GM18873 (cell line): ENCODE measurements at regions not wholly inside any gene's neighbourhood (a gene's known extent, or its start where the extent isn't known, plus 50 kb on each side); places are given as distances from the start of the nearest gene placed in this dataset.

ENCODE experiments used
- ATAC-seq: cut with Tn5 transposase; IDR thresholded peaks from one replicate; pipeline ENCODE4 v1.9.1; 2021; ENCODE audit warnings: mild to moderate bottlenecking, moderate library complexity, moderate number of reproducible peaks; ENCODE audit not compliant: unreplicated experiment, low FRiP score

- ATAC-seq = no peak
These were observed 100.5 kb upstream of the ZNF32 start for GRCh38 chr10:43749145-43749576.

DNA sequence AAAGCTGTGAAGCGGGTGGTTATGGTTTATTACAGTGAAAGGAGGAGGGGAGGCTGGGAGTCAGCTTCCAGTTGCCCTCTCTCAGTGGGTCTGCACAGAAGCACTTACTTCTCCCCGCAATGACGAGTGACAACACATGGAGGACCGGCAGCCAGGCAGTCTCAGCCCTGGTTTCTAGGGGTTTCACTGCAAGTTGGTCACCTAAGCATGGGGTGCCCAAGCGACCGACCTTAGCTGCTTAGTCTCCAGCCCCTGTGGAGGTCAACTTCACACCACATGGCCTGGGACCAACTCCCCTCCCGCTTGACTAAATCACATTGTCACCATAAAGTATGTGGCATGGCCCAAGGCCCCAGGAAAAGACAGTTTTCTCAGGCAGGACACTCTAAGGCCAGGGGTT is 99.9 kb upstream of the ZNF32 start:
- ATAC-seq = no peak

GRCh38 chr10:43746906-43747305 is 98.2 kb upstream of the ZNF32 start:
- no peak for ATAC-seq

DNA sequence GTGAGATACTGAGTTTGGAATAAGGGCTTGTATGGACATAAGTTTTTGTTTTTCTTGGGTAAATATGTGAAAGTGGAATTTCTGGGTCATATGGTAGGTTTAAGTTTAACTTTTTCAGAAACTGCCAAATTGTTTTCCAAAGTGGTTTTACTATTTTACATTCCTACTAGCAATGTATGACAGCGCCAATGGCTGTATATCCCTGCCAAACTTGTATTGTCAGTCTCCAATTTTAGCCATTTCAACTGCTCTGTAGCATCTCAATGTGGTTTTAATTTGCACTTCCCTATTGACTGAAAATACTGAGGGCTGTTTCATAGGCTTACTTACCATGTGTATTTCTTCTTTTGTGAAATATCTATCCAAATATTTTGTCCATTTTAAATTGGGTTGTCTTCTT is 90.5 kb upstream of the ZNF32 start:
- no peak for ATAC-seq

GRCh38 chr10:43737003-43737402 is 88.3 kb upstream of the ZNF32 start:
- ATAC-seq = no peak

DNA sequence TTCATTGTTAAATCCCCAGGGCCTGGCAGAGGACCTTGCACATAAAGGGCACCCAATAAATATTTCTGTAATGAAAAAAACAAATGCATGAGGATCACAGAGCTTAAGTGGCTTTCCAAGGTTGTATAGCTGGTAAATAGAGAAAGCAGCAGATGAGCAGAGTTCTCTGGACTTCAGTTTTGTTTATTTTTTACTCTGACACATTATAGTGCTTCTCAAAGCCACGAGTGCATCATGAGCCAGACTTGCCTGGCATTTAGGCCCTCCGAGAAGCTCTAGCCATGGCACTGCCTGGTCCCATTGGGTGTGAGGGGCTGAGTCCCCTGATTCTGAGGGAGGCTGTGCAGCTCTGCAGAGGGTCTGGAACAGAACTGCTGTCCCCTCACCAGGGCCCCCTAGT is 87.2 kb upstream of the ZNF32 start:
- no peak for ATAC-seq

GRCh38 chr10:43734716-43735115 is 86.0 kb upstream of the ZNF32 start:
- ATAC-seq = no peak

DNA sequence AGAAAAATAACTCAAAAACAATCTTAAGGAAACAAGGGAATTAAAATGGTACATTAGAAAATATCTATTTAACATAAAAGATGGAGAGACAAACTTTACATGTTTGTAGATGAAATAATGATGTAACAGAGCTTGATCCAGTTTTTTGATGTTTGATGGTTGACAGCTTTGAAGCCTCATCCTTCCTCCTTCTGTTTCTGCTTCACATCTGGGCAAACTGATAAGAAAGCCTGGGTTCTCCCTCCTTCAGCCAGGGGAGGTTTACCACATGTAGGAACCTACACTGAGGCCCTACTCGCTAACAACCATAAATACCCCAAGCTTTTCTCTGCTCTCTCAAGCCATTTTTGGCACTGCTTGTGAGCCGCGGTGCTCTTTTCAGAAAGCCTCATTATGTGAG is 82.8 kb upstream of the ZNF32 start:
- no peak for ATAC-seq

DNA sequence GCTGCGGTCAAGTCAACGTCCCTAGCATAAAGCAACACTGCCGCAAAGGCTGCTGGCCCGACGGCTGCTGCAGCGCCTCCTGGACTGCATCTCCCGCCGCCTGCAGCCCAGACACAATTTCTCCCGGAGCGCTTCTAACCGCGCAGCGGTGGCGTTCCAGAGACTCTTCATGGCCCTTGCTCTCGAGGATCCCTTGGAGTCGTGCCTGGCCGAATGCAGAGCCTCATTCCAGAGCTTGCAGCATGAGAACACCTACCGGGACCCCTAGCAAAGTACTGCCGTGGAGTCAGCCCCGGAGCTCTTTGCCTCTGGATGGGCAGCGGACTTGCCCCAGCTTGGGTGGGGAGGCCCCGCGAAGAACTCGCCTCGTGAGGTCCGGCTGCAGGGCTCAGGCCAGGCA is 79.7 kb upstream of the ZNF32 start:
- no peak for ATAC-seq

- ATAC-seq = no peak
These were observed 79.3 kb upstream of the ZNF32 start for GRCh38 chr10:43727935-43728334.

- ATAC-seq = no peak
These were observed 66.7 kb upstream of the ZNF32 start for GRCh38 chr10:43715334-43715733.

- no peak for ATAC-seq
These were observed 64.3 kb upstream of the ZNF32 start for GRCh38 chr10:43712821-43713584.

DNA sequence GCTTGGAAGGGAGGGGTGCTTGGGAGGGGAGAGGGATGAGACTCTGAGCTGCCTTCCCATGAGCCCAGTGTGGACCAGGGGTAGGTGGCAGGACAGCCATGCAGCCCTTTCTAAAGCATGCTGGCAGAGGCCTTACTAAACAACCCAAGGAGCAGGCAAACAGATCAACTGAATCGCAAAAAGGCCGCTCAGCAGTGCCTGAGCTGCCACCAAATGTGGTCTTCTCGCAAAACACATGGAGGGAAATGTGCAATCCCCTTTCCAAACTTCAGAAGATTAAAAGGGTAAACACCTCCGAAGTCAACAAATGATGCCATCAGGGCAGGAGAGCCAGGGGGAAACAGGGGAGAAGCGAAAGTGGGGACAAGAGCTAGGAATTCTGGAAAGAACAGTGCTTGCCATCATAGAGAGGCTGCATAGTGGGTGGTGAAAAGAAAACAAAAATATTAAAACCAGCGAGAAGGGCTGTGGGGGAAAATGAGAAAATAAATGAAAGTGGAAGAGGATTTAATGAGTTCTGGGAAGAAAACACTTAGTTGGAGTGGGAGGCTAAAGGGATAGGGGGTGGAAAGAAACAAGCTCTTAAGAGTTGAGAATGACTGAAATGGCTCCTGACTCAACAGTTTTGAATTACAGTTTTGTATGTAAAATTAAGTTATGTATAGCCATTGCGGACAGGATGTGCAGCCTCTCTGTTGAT is 62.2 kb upstream of the ZNF32 start:
- ATAC-seq = no peak

GRCh38 chr10:43708262-43708661 is 59.6 kb upstream of the ZNF32 start:
- ATAC-seq = no peak

DNA sequence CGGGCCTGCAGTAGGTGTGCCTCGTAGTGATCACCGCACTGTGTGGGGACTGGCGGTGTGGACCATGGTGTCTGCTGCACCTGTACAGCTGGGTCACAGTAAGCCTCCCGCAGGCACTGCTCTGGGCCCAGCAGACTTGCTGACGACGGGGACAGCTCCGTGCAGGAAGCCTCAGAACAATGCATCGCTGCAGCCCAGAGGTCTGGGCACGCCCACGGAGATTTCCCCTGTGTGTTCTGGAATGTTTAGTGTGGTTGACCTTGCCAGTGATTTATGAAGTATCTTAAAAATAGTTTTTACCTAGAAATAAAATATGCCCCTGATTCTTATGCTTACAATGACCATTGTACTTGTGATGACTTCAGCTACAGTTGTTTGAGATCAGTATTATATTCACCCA is 59.1 kb upstream of the ZNF32 start:
- ATAC-seq = no peak

DNA sequence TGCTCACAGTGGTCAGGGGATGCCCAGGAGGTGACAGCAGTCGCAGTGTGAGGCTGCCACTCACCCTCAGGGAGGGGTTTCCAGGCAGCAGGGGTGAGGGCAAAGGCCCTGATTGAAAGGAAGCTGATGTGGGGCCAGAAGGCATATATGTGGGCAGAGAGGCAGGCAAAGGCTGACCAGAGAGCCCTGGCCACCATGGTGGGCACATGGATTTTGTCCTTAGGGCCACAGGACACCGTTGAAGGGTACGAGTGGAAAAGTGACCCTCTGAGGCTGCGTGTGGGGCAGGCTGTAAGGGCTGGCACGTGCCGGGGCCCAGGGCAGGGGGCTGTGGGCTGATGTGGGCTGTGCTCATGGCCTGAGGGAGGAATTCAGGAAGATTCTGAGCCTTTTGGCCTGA is 57.5 kb upstream of the ZNF32 start:
- ATAC-seq = no peak

DNA sequence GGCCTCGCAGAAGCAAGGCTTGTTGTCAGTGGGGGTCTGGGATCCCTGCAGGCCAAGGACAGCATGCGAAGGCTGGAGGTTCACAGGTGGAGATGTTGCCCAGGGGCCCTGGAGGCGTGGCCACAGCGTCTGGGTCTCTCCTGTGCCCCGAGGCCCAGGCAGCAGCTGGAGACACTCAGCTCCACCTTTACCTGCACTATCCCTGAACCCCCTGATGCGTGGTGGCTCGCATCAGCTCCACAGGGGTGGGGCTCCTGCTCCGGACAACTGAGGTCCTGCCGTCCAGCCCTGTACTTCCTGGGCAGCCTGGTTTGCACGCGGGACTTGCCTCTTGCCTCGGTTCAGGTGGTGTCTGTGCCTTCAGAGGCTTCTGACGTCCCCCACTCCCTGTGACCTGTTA is 54.6 kb upstream of the ZNF32 start:
- no peak for ATAC-seq

DNA sequence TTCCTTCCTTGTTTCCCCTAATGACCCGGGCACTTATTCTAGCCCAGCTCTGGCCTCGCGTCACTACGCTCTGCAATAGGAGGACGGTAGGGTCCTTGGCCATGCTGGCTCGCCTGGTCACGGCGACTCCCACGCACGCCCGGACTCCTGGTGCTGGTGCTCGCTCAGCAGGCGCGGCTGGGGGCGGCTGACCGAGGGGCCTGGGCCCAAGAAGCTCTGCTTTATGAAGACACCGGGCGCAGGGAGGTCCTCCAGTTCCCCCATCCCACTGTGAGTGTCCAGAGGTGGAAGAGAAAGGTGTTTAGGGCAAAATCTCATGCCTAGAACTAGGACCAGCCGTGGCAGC is 54.2 kb upstream of the ZNF32 start:
- no peak for ATAC-seq

DNA sequence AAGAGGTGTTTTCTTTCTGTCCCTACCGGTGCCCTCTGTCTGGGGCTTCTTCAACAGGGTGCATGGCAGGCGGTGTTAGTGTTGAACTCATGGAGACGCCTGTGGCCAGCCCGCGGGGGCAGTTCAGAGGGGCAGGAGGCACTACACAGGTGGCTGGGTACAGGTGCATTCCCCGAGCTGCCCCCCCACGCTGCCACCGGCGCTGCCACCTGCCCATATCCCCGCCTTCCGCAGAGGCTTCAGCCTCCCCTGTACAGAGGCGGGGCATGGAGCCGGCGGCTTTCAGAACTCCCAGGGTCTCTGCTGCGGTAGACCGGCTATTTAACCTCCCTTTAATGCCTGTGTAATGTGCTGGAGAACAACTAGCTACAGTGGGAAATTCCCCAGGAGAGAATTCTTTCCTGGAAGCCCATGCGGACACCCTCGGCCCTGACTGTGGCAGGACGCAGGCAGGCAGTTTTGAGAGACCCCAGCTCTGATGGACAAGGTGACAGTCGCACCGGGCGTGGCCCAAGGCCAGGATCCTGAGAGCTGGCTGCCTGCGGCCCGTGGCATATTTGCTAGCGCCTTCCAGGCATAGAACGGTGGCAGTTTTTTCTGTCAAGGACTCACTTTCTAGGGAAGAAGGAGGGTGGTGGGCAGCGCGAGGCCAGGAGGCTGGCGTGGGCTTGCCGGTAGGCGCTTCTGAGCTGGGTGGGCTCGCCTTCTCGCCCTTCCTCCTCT is 53.7 kb upstream of the ZNF32 start:
- no peak for ATAC-seq

GRCh38 chr10:43701295-43701694 is 52.6 kb upstream of the ZNF32 start:
- no peak for ATAC-seq

DNA sequence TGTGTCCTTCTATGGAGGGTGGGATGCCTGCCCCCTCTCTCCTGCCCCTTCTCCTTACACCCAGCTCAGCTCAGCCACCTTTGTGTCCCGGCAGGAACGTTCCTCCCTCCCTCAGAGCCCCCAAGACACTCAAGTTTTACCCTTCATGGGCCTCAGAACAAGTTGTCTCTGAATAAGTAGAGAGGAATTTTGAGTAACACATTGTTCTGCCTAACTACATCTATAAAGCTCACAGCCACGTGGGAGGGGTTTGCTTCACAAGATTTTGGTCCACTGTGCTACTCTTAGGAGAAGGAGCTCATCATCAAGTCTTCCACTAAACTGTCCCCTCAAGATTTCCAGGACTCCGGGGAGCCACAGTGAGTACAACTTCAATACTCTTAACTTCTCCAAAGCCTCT is 51.6 kb upstream of the ZNF32 start:
- no peak for ATAC-seq

GRCh38 chr10:43699516-43699915 is 50.8 kb upstream of the ZNF32 start:
- ATAC-seq = no peak
